ENCODE measurements at regions not wholly inside any gene's neighbourhood (a gene's known extent, or its start where the extent isn't known, plus 50 kb on each side); places are given as distances from the start of the nearest gene placed in this dataset.

- DNase-seq, result no peak
Observed at GRCh38 chr2:8407332-8407731, 274.5 kb upstream of the ID2 start.

GRCh38 chr2:8408560-8409460 lies 273.0 kb upstream of the ID2 start:
- no peak for DNase-seq

GRCh38 chr2:8409461-8410260 lies 272.2 kb upstream of the ID2 start:
- DNase-seq, result no peak

GRCh38 chr2:8412082-8412481 lies 269.8 kb upstream of the ID2 start:
- DNase-seq, result no peak

GRCh38 chr2:8412586-8412985 lies 269.3 kb upstream of the ID2 start:
- DNase-seq, result no peak

- DNase-seq, result no peak
Observed at GRCh38 chr2:8413589-8414135, 268.2 kb upstream of the ID2 start.

- no peak for DNase-seq
Observed at GRCh38 chr2:8414946-8415879, 266.6 kb upstream of the ID2 start.

- no peak for DNase-seq
Observed at GRCh38 chr2:8416001-8416571, 265.8 kb upstream of the ID2 start.

GRCh38 chr2:8416849-8417832 lies 264.7 kb upstream of the ID2 start:
- DNase-seq, result no peak

- DNase-seq, result no peak
Observed at GRCh38 chr2:8418721-8419120, 263.1 kb upstream of the ID2 start.

GRCh38 chr2:8421658-8422449 lies 260.0 kb upstream of the ID2 start:
- no peak for DNase-seq

GRCh38 chr2:8422450-8422800 lies 259.4 kb upstream of the ID2 start:
- DNase-seq, result no peak

- DNase-seq, result no peak
Observed at GRCh38 chr2:8424997-8425900, 256.6 kb upstream of the ID2 start.

GRCh38 chr2:8426550-8426949 lies 255.3 kb upstream of the ID2 start:
- DNase-seq, result no peak

GRCh38 chr2:8427211-8427610 lies 254.6 kb upstream of the ID2 start:
- DNase-seq, result no peak

GRCh38 chr2:8430628-8431027 lies 251.2 kb upstream of the ID2 start:
- DNase-seq, result no peak

GRCh38 chr2:8431446-8432125 lies 250.3 kb upstream of the ID2 start:
- DNase-seq, result no peak

- no peak for DNase-seq
Observed at GRCh38 chr2:8432706-8433336, 249.0 kb upstream of the ID2 start.
